Panc1 (cell line): ENCODE measurements at regions not wholly inside any gene's neighbourhood (a gene's known extent, or its start where the extent isn't known, plus 50 kb on each side); places are given as distances from the start of the nearest gene placed in this dataset.

Experiments used
- CTCF ChIP-seq: fragments of 450-650 bp; IDR thresholded peaks from 2 replicates; pipeline ENCODE4 v1.5.1; 2017; ENCODE audit warnings: mild to moderate bottlenecking
- POLR2AphosphoS5 ChIP-seq: IDR thresholded peaks from 2 replicates; pipeline ENCODE4 v1.6.1; 2012; ENCODE audit warnings: mild to moderate bottlenecking, low read depth, low read length, moderate library complexity
- TF ChIP-seq, protein P1 (sequence below), 2 experiments: IDR thresholded peaks; 2 replicates each; pipeline ENCODE4 v1.6.1; 2011 to 2012; ENCODE audit warnings: low read depth in 2 of 2, control low read depth in 1 of 2, low read length in 1 of 2, mild to moderate bottlenecking in 1 of 2, moderate library complexity in 1 of 2; ENCODE audit not compliant: insufficient read depth in 1 of 2

DNA sequence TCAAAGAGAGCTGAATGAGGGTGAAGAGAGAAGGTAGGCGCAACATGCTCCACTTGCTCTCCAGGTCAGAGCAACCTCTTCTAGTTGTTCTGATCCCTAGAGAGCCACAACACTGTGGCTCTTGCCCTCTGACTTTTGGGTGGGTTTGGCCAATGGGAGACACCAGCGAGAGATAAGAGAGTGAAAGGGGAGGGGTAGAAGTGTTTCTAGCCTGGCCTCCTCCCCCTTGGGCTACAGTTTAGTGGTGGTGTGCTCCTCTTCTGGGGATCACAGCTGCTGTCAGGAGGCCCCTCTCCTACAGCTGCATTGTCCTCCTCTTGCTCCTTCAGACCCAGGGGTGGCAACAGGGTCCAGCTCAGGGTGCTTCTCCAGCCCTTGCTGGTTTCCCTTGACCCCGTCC is 454.8 kb downstream of the FUT8 start:
- TF ChIP-seq CTCF, result no peak
- TF ChIP-seq POLR2AphosphoS5, result no peak
- TF ChIP-seq, protein P1, sequence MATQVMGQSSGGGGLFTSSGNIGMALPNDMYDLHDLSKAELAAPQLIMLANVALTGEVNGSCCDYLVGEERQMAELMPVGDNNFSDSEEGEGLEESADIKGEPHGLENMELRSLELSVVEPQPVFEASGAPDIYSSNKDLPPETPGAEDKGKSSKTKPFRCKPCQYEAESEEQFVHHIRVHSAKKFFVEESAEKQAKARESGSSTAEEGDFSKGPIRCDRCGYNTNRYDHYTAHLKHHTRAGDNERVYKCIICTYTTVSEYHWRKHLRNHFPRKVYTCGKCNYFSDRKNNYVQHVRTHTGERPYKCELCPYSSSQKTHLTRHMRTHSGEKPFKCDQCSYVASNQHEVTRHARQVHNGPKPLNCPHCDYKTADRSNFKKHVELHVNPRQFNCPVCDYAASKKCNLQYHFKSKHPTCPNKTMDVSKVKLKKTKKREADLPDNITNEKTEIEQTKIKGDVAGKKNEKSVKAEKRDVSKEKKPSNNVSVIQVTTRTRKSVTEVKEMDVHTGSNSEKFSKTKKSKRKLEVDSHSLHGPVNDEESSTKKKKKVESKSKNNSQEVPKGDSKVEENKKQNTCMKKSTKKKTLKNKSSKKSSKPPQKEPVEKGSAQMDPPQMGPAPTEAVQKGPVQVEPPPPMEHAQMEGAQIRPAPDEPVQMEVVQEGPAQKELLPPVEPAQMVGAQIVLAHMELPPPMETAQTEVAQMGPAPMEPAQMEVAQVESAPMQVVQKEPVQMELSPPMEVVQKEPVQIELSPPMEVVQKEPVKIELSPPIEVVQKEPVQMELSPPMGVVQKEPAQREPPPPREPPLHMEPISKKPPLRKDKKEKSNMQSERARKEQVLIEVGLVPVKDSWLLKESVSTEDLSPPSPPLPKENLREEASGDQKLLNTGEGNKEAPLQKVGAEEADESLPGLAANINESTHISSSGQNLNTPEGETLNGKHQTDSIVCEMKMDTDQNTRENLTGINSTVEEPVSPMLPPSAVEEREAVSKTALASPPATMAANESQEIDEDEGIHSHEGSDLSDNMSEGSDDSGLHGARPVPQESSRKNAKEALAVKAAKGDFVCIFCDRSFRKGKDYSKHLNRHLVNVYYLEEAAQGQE (IDR thresholded peaks at IDR 0.05; ENCODE audit: insufficient read depth in 1 of 2, low read depth in 2 of 2, low read length in 1 of 2), result no peak
